Mesenchymal stem cell (in vitro differentiated cells and primary cell): ENCODE measurements at regions not wholly inside any gene's neighbourhood (a gene's known extent, or its start where the extent isn't known, plus 50 kb on each side); places are given as distances from the start of the nearest gene placed in this dataset.

ENCODE experiments used
- DNase-seq: peaks from one replicate; pipeline ENCODE4 v3.0.0-alpha.2; 2013
- H2AFZ ChIP-seq: one replicate; pipeline ENCODE4 v1.6.1; 2013; ENCODE audit warnings: low read depth, mild to moderate bottlenecking, control low read depth, inconsistent platforms, low read length, moderate library complexity
- H2AK5ac ChIP-seq: 2 replicates; pipeline ENCODE4 v1.6.1; 2013; ENCODE audit warnings: low read length, moderate library complexity, mild to moderate bottlenecking, inconsistent platforms; ENCODE audit not compliant: severe bottlenecking
- H2BK120ac ChIP-seq: one replicate; pipeline ENCODE4 v1.6.1; 2013; ENCODE audit warnings: low read depth, mild to moderate bottlenecking, inconsistent platforms, low read length, moderate library complexity
- H2BK12ac ChIP-seq, 2 experiments: one replicate each; pipeline ENCODE4 v1.6.1; 2013; ENCODE audit warnings: inconsistent platforms in 2 of 2, low read length in 2 of 2, mild to moderate bottlenecking in 2 of 2, moderate library complexity in 2 of 2, control low read depth in 1 of 2
- H2BK15ac ChIP-seq: one replicate; pipeline ENCODE4 v1.6.1; 2013; ENCODE audit warnings: mild to moderate bottlenecking, low read depth, inconsistent platforms; ENCODE audit not compliant: poor library complexity, severe bottlenecking
- H2BK5ac ChIP-seq: 2 replicates; pipeline ENCODE4 v1.6.1; 2013; ENCODE audit warnings: low read depth, mild to moderate bottlenecking, low read length, control low read depth, inconsistent platforms; ENCODE audit not compliant: poor library complexity, severe bottlenecking
- H3K14ac ChIP-seq, 2 experiments: one replicate each; pipeline ENCODE4 v1.6.1; 2013; ENCODE audit warnings: inconsistent platforms in 2 of 2, low read length in 2 of 2, control low read depth in 1 of 2, mild to moderate bottlenecking in 1 of 2, moderate library complexity in 1 of 2
- H3K18ac ChIP-seq, 2 experiments: one replicate each; pipeline ENCODE4 v1.6.1; 2013; ENCODE audit warnings: inconsistent platforms in 2 of 2, low read length in 2 of 2, control low read depth in 1 of 2, low read depth in 1 of 2, mild to moderate bottlenecking in 1 of 2
- H3K23ac ChIP-seq, 2 experiments: one replicate each; pipeline ENCODE4 v1.6.1; 2013; ENCODE audit warnings: inconsistent platforms in 2 of 2, low read length in 2 of 2, mild to moderate bottlenecking in 2 of 2, moderate library complexity in 2 of 2, control low read depth in 1 of 2
- H3K27ac ChIP-seq: 2 replicates; pipeline ENCODE4 v1.5.1; 2013; ENCODE audit warnings: mild to moderate bottlenecking, moderate library complexity, low read length, control low read depth, inconsistent platforms; ENCODE audit not compliant: poor library complexity, severe bottlenecking
- H3K27me3 ChIP-seq, 2 experiments: 2 replicates each; pipeline versions ENCODE4 v1.6.1 to v1.7.0; 2013; ENCODE audit warnings: low read length in 2 of 2, mild to moderate bottlenecking in 2 of 2, moderate library complexity in 2 of 2, control low read depth in 1 of 2, inconsistent platforms in 1 of 2; ENCODE audit not compliant: control insufficient read depth in 1 of 2, insufficient read depth in 1 of 2
- H3K36me3 ChIP-seq, 2 experiments: 2 replicates each; pipeline versions ENCODE4 v1.6.1 to v1.7.0; 2013; ENCODE audit warnings: low read length in 2 of 2, control low read depth in 1 of 2, inconsistent platforms in 1 of 2, low read depth in 1 of 2, mild to moderate bottlenecking in 1 of 2; ENCODE audit not compliant: insufficient read depth in 2 of 2, control insufficient read depth in 1 of 2
- H3K4ac ChIP-seq, 2 experiments: one replicate each; pipeline ENCODE4 v1.6.1; 2013; ENCODE audit warnings: inconsistent platforms in 2 of 2, low read length in 2 of 2, mild to moderate bottlenecking in 2 of 2, moderate library complexity in 2 of 2, control low read depth in 1 of 2, low read depth in 1 of 2
- H3K4me1 ChIP-seq: 2 replicates; pipeline ENCODE4 v1.6.1; 2013; ENCODE audit warnings: low read depth, low read length, control low read depth; ENCODE audit not compliant: control insufficient read depth, insufficient read depth
- H3K4me2 ChIP-seq: 2 replicates; pipeline ENCODE4 v1.6.1; 2013; ENCODE audit warnings: low read length, mild to moderate bottlenecking, inconsistent platforms; ENCODE audit not compliant: poor library complexity, severe bottlenecking
- H3K4me3 ChIP-seq, 2 experiments: 2 replicates each; pipeline versions ENCODE4 v1.5.1 to v1.7.0; 2013; ENCODE audit warnings: low read length in 2 of 2, mild to moderate bottlenecking in 2 of 2, control low read depth in 1 of 2, low read depth in 1 of 2; ENCODE audit not compliant: insufficient read depth in 1 of 2
- H3K79me1 ChIP-seq: replicated peaks from 2 replicates; pipeline ENCODE4 v1.6.1; 2013; ENCODE audit warnings: mild to moderate bottlenecking, control low read depth, low read length, inconsistent platforms; ENCODE audit not compliant: poor library complexity, severe bottlenecking
- H3K9ac ChIP-seq: 2 replicates; pipeline ENCODE4 v1.7.0; 2013; ENCODE audit warnings: mild to moderate bottlenecking, low read length, moderate library complexity
- H3K9me3 ChIP-seq: 2 replicates; pipeline ENCODE4 v1.7.0; 2013; ENCODE audit warnings: mild to moderate bottlenecking, low read length; ENCODE audit not compliant: control insufficient read depth
- H4K8ac ChIP-seq: one replicate; pipeline ENCODE4 v1.6.1; 2013; ENCODE audit warnings: inconsistent platforms, mild to moderate bottlenecking, low read length, moderate library complexity
- H4K91ac ChIP-seq: one replicate; pipeline ENCODE4 v1.6.1; 2013; ENCODE audit warnings: mild to moderate bottlenecking, low read length, inconsistent platforms
- WGBS: methylation state at CpG from one replicate; pipeline ENCODE4 v1.1.7; 2013; ENCODE audit warnings: mixed read lengths; 5-methylcytosine and 5-hydroxymethylcytosine counted together

GRCh38 chr9:71479621-71480020, 288.7 kb downstream of the CEMIP2 start:
- DNase-seq, result no peak
- H3K9me3 ChIP-seq, result no peaks in the 10 kb centered on the region
- H3K27me3 ChIP-seq, result no peaks in the 10 kb centered on the region
- H2AFZ ChIP-seq, result no peak overlapping the region
- H3K18ac ChIP-seq, result no peak overlapping the region
- H3K4me2 ChIP-seq, result no peak overlapping the region
- no peak overlapping the region for H3K4me3 ChIP-seq
- no peak overlapping the region for H3K4ac ChIP-seq
- H3K9ac ChIP-seq, result no peak overlapping the region
- no peak overlapping the region for H2AK5ac ChIP-seq
- H3K23ac ChIP-seq, result no peak overlapping the region
- H2BK5ac ChIP-seq, result no peak overlapping the region
- no peaks in the 10 kb centered on the region for H3K36me3 ChIP-seq
- 84% methylated on average over 2 of the region's 4 CpGs for WGBS
- no peak overlapping the region for H4K91ac ChIP-seq
- H3K14ac ChIP-seq, result no peak overlapping the region
- H3K4me1 ChIP-seq, result no peaks in the 10 kb centered on the region
- H2BK15ac ChIP-seq, result no peak overlapping the region
- H3K79me1 ChIP-seq, result no peaks in the 10 kb centered on the region
- no peak overlapping the region for H3K27ac ChIP-seq
- no peak overlapping the region for H2BK12ac ChIP-seq
- H2BK120ac ChIP-seq, result no peak overlapping the region
- no peak overlapping the region for H4K8ac ChIP-seq

GRCh38 chr9:71472400-71472799, 295.9 kb downstream of the CEMIP2 start:
- no peaks in the 10 kb centered on the region for H3K79me1 ChIP-seq
- H3K9me3 ChIP-seq, result no peaks in the 10 kb centered on the region
- no peak overlapping the region for H2BK5ac ChIP-seq
- H3K9ac ChIP-seq, result no peak overlapping the region
- no peak overlapping the region for H3K27ac ChIP-seq
- H3K4ac ChIP-seq, result no peak overlapping the region
- no peak overlapping the region for H4K91ac ChIP-seq
- no peak overlapping the region for H2BK15ac ChIP-seq
- H3K18ac ChIP-seq, result no peak overlapping the region
- no peak for DNase-seq
- no peak overlapping the region for H3K4me2 ChIP-seq
- no peak overlapping the region for H2BK120ac ChIP-seq
- no peaks in the 10 kb centered on the region for H3K4me1 ChIP-seq
- no peak overlapping the region for H3K23ac ChIP-seq
- H2AFZ ChIP-seq, result no peak overlapping the region
- H2BK12ac ChIP-seq, result no peak overlapping the region
- H3K4me3 ChIP-seq, result no peak overlapping the region
- H4K8ac ChIP-seq, result no peak overlapping the region
- 23% methylated on average over 3 of the region's 3 CpGs for WGBS
- H3K27me3 ChIP-seq, result no peaks in the 10 kb centered on the region
- H2AK5ac ChIP-seq, result no peak overlapping the region
- H3K14ac ChIP-seq, result no peak overlapping the region
- H3K36me3 ChIP-seq, result no peaks in the 10 kb centered on the region

- no peak overlapping the region for H3K18ac ChIP-seq
- H2BK120ac ChIP-seq, result no peak overlapping the region
- H2BK12ac ChIP-seq, result no peak overlapping the region
- no peak overlapping the region for H3K14ac ChIP-seq
- H3K4me2 ChIP-seq, result no peak overlapping the region
- H3K23ac ChIP-seq, result no peak overlapping the region
- no peak overlapping the region for H3K9ac ChIP-seq
- H2AFZ ChIP-seq, result no peak overlapping the region
- no peak overlapping the region for H4K8ac ChIP-seq
- no peak for DNase-seq
- H4K91ac ChIP-seq, result no peak overlapping the region
- H3K79me1 ChIP-seq, result no peaks in the 10 kb centered on the region
- H3K4me3 ChIP-seq, result no peak overlapping the region
- no peak overlapping the region for H2AK5ac ChIP-seq
- no peak overlapping the region for H2BK15ac ChIP-seq
- no peak overlapping the region for H3K4ac ChIP-seq
- no peaks in the 10 kb centered on the region for H3K4me1 ChIP-seq
- no peak overlapping the region for H2BK5ac ChIP-seq
- H3K27ac ChIP-seq, result no peak overlapping the region
- H3K9me3 ChIP-seq, result no peaks in the 10 kb centered on the region
- no peaks in the 10 kb centered on the region for H3K36me3 ChIP-seq
- H3K27me3 ChIP-seq, result no peaks in the 10 kb centered on the region
- WGBS, result no CpG with 5 or more reads among the region's 4 CpGs
Observed at GRCh38 chr9:71465392-71465791, 302.9 kb downstream of the CEMIP2 start.

GRCh38 chr9:71459082-71459481, 309.2 kb downstream of the CEMIP2 start:
- H3K27ac ChIP-seq, result no peak overlapping the region
- H3K14ac ChIP-seq, result no peak overlapping the region
- H3K23ac ChIP-seq, result no peak overlapping the region
- no peak overlapping the region for H4K8ac ChIP-seq
- H4K91ac ChIP-seq, result no peak overlapping the region
- no peaks in the 10 kb centered on the region for H3K4me1 ChIP-seq
- no peak overlapping the region for H3K9ac ChIP-seq
- no peak for DNase-seq
- no peaks in the 10 kb centered on the region for H3K27me3 ChIP-seq
- H3K4me3 ChIP-seq, result no peak overlapping the region
- H3K4ac ChIP-seq, result no peak overlapping the region
- H2AFZ ChIP-seq, result no peak overlapping the region
- no peak overlapping the region for H2BK120ac ChIP-seq
- H3K9me3 ChIP-seq, result no peaks in the 10 kb centered on the region
- no peak overlapping the region for H2BK12ac ChIP-seq
- H3K36me3 ChIP-seq, result no peaks in the 10 kb centered on the region
- no peak overlapping the region for H2AK5ac ChIP-seq
- no peak overlapping the region for H3K18ac ChIP-seq
- H3K4me2 ChIP-seq, result no peak overlapping the region
- no peaks in the 10 kb centered on the region for H3K79me1 ChIP-seq
- H2BK5ac ChIP-seq, result no peak overlapping the region
- H2BK15ac ChIP-seq, result no peak overlapping the region
